CD4-positive, CD25-positive, alpha-beta regulatory T cell (primary cell): ENCODE measurements at regions not wholly inside any gene's neighbourhood (a gene's known extent, or its start where the extent isn't known, plus 50 kb on each side); places are given as distances from the start of the nearest gene placed in this dataset.

Experiments
- ATAC-seq, 2 donors: fragments of 150-1000 bp; cut with Tn5 transposase; one replicate each; pipeline ENCODE4 v1.10.0; 2021; ENCODE audit warnings: low read depth in 2 of 2, moderate number of reproducible peaks in 2 of 2, moderate library complexity in 1 of 2
- DNase-seq, 3 donors: peaks; one replicate each; pipeline versions ENCODE4 v3.0.0 to v3.0.0-alpha.2; 2012 to 2022; ENCODE audit warnings: mixed read lengths in 1 of 3
- H3K27ac ChIP-seq: one replicate; pipeline ENCODE4 v1.7.0; 2013; ENCODE audit warnings: mild to moderate bottlenecking, low read length; ENCODE audit not compliant: insufficient read depth, poor library complexity, severe bottlenecking
- H3K27me3 ChIP-seq: one replicate; pipeline ENCODE4 v1.7.0; 2013; ENCODE audit warnings: low read length; ENCODE audit not compliant: control insufficient read depth, insufficient read depth
- H3K36me3 ChIP-seq: one replicate; pipeline ENCODE4 v1.7.0; 2013; ENCODE audit warnings: mild to moderate bottlenecking, low read length, moderate library complexity; ENCODE audit not compliant: control insufficient read depth, insufficient read depth
- H3K4me1 ChIP-seq: 2 replicates; pipeline ENCODE4 v1.7.0; 2013; ENCODE audit warnings: mild to moderate bottlenecking, low read length; ENCODE audit not compliant: insufficient read depth, control insufficient read depth, poor library complexity, severe bottlenecking
- H3K4me3 ChIP-seq: one replicate; pipeline ENCODE4 v1.7.0; 2013; ENCODE audit warnings: low read depth, mild to moderate bottlenecking, low read length, moderate library complexity
- H3K9me3 ChIP-seq, 2 experiments: 1 replicate in 1 of 2; 2 replicates in 1 of 2; pipeline ENCODE4 v1.7.0; 2013; ENCODE audit warnings: low read length in 2 of 2, mild to moderate bottlenecking in 1 of 2, moderate library complexity in 1 of 2; ENCODE audit not compliant: control insufficient read depth in 2 of 2
- H3K27ac Mint-ChIP-seq, 3 donors: one replicate each; pipeline ENCODE4 v1.8.0; 2020 to 2022; ENCODE audit warnings: mild to moderate bottlenecking in 3 of 3, mixed read lengths in 3 of 3, moderate library complexity in 2 of 3
- H3K27me3 Mint-ChIP-seq: one replicate; pipeline ENCODE4 v1.8.0; 2022; ENCODE audit warnings: mild to moderate bottlenecking, mixed read lengths
- H3K36me3 Mint-ChIP-seq: one replicate; pipeline ENCODE4 v1.8.0; 2020; ENCODE audit warnings: mixed read lengths
- H3K4me1 Mint-ChIP-seq, 4 donors: one replicate each; pipeline ENCODE4 v1.8.0; 2020 to 2022; ENCODE audit warnings: mixed read lengths in 4 of 4, mild to moderate bottlenecking in 1 of 4
- H3K4me3 Mint-ChIP-seq, 4 donors: one replicate each; pipeline ENCODE4 v1.8.0; 2020 to 2022; ENCODE audit warnings: mild to moderate bottlenecking in 4 of 4, mixed read lengths in 4 of 4, moderate library complexity in 3 of 4
- H3K9me3 Mint-ChIP-seq, 7 donors: one replicate each; pipeline ENCODE4 v1.8.0; 2020 to 2022; ENCODE audit warnings: mixed read lengths in 7 of 7, mild to moderate bottlenecking in 3 of 7, moderate library complexity in 2 of 7

DNA sequence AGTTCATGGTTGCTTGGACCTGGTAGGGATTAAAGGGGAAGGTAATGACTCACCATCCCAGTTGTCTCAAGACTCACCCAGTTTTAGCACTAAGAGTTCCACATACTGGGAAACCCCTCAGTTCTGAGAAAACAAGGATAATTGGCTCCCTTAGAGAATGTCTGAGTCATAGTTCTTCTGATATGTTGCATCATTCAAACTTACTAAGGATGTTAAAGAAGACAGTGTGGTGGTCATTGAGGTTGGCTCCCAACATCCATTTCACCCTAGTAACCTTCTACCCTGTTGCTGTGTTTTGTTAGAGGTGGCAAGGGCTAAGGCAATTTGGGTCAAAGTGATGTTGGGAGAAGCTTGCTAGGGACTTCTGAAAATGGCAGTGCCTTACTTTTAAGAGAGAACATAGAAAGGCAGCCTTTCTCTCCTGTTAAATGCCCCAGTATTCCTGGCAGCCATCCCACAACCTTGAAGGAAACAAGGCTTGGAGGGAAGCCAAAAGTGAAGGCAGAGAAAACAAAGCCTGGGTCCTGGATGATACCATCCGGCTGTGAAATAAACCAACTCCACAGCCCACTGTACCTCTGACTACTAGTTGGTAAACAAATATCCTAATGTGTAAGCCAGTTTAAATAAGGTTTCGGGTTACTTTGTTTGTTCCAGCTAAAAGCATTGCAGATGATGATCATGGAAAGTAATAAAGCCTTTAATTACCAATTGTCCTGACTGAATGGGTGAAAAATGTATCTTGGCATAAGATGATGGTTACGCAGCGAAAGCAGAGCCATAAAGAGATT, 80.4 kb upstream of the ADAMTSL1 start:
- Mint-ChIP-seq H3K27ac (no peak overlapping the region), H3K36me3 (no peaks in the 10 kb centered on the region), H3K4me3 (no peak overlapping the region), H3K4me1 (no peaks in the 10 kb centered on the region), H3K27me3 (peaks cover 4% of the 10 kb centered on the region), H3K9me3 (no peaks in the 10 kb centered on the region)
- no peaks in the 10 kb centered on the region for H3K9me3 ChIP-seq
- no peaks in the 10 kb centered on the region for H3K36me3 ChIP-seq
- ATAC-seq = no peak
- no peaks in the 10 kb centered on the region for H3K27me3 ChIP-seq
- H3K4me3 ChIP-seq = no peak overlapping the region
- H3K4me1 ChIP-seq = no peaks in the 10 kb centered on the region
- no peak for DNase-seq
- H3K27ac ChIP-seq = no peak overlapping the region

DNA sequence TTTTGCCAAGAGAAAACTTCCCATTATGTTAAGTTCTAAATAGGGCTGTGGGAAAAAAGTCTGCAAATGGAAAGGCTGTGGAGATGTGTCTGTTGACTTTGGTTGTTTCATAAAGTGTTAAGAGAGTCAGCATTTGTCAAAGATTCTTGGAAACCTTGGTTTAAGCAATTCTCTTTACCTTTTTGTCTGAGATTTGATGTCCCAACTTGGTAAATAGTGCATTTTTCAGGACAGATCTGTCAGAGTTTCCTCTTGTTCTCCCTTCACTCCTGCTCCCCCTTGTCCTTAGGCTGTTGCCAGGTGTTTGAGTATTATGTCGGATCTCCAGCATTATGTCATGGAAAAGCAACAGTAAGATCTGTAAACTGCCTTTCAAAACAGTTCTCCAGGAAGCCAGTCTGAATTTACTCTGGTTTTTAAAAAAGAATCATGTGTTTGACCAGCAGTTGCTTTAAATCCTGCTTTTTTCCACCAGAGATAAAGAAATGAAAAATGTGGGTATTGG, 79.1 kb upstream of the ADAMTSL1 start:
- no peak for ATAC-seq
- Histone ChIP-seq H3K27me3 (no peaks in the 10 kb centered on the region), H3K27ac (no peak overlapping the region), H3K4me1 (no peaks in the 10 kb centered on the region), H3K4me3 (no peak overlapping the region), H3K36me3 (no peaks in the 10 kb centered on the region), H3K9me3 (no peaks in the 10 kb centered on the region)
- no peaks in the 10 kb centered on the region for H3K36me3 Mint-ChIP-seq
- no peaks in the 10 kb centered on the region for H3K4me1 Mint-ChIP-seq
- peaks cover 4% of the 10 kb centered on the region for H3K27me3 Mint-ChIP-seq
- H3K4me3 Mint-ChIP-seq = no peak overlapping the region
- H3K9me3 Mint-ChIP-seq = no peaks in the 10 kb centered on the region
- no peak overlapping the region for H3K27ac Mint-ChIP-seq
- DNase-seq = no peak

DNA sequence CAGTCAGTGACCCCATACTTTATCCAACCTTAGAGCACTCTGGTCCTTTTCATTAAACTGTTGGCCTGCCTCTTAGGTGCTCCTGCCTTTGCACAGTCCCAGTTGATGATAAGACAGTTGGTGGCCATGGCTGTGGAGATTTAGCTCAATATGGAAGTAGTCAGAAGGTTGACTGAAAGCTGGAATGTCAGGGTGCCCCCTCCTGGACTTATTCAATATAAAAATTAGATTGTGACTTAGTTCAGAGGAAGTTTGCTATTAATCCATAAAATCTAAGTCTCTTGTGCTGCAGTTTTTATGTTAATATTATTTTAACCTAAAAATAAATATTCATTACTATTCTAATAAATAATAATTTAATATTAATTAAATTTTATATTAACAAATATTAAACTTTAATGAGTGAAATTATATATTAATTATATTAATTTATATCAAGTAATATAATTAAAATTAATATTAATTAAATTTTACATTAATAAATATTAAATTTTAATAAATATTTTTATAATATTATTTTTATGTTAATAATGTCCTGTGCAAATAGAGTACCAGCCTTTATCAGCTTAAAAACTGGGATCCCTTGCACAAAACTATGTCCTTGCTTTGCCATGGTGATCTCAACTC, 77.7 kb upstream of the ADAMTSL1 start:
- Mint-ChIP-seq H3K9me3 (no peaks in the 10 kb centered on the region), H3K4me1 (no peaks in the 10 kb centered on the region), H3K27me3 (peaks cover 4% of the 10 kb centered on the region), H3K27ac (no peak overlapping the region), H3K36me3 (no peaks in the 10 kb centered on the region), H3K4me3 (no peak overlapping the region)
- no peaks in the 10 kb centered on the region for H3K9me3 ChIP-seq
- H3K36me3 ChIP-seq = no peaks in the 10 kb centered on the region
- no peak overlapping the region for H3K4me3 ChIP-seq
- no peak for ATAC-seq
- H3K27me3 ChIP-seq = no peaks in the 10 kb centered on the region
- DNase-seq = no peak
- H3K4me1 ChIP-seq = no peaks in the 10 kb centered on the region
- H3K27ac ChIP-seq = no peak overlapping the region

DNA sequence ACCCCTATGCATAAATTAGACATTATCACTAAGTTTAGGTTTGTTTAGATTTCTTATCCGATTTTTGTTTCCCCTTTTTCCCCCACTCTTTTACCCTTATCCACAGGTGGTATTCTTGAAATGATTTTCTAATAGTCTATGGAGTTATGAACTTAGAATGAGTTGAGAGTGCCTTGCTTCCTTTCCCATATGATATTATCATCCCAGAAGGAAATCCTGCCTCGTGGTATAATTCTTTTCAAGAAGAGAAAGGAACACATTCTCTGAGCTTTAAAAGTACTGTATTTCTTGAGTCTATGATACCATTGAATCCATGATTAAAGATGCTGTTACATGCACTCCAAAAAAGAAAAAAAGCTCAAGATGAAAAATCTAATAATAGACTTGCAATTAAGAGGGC, 76.9 kb upstream of the ADAMTSL1 start:
- no peak overlapping the region for H3K27ac ChIP-seq
- DNase-seq (no peak), ATAC-seq (no peak)
- H3K4me3 ChIP-seq = no peak overlapping the region
- no peak overlapping the region for H3K4me3 Mint-ChIP-seq
- H3K36me3 Mint-ChIP-seq = no peaks in the 10 kb centered on the region
- peaks cover 4% of the 10 kb centered on the region for H3K27me3 Mint-ChIP-seq
- no peaks in the 10 kb centered on the region for H3K4me1 Mint-ChIP-seq
- no peaks in the 10 kb centered on the region for H3K4me1 ChIP-seq
- no peaks in the 10 kb centered on the region for H3K9me3 ChIP-seq
- no peaks in the 10 kb centered on the region for H3K36me3 ChIP-seq
- no peak overlapping the region for H3K27ac Mint-ChIP-seq
- H3K9me3 Mint-ChIP-seq = no peaks in the 10 kb centered on the region
- no peaks in the 10 kb centered on the region for H3K27me3 ChIP-seq

DNA sequence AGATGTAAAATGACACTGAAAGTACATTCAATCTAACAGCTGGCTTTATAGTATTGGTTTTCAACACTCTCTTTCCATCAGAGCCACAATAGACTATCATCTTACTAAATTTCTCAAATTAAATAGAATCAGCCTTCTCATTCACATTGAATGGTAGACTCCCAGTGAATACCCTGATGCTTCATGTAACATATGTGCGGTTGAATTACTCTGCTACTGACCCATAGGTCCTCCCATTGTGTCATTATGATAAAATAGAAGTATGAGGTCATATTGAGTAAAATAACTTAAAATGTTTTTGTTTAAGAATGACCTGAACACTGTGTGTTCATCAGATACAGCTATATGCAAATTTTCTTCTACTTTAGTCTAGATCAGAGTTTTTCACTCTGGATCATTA, 75.9 kb upstream of the ADAMTSL1 start:
- Histone ChIP-seq H3K4me3 (no peak overlapping the region), H3K4me1 (no peaks in the 10 kb centered on the region), H3K9me3 (no peaks in the 10 kb centered on the region), H3K27me3 (no peaks in the 10 kb centered on the region), H3K36me3 (no peaks in the 10 kb centered on the region), H3K27ac (no peak overlapping the region)
- no peaks in the 10 kb centered on the region for H3K4me1 Mint-ChIP-seq
- ATAC-seq (no peak), DNase-seq (no peak)
- peaks cover 4% of the 10 kb centered on the region for H3K27me3 Mint-ChIP-seq
- no peak overlapping the region for H3K27ac Mint-ChIP-seq
- H3K9me3 Mint-ChIP-seq = peaks cover 0 to 3% (median 0%) of the 10 kb centered on the region in 7 donors
- no peaks in the 10 kb centered on the region for H3K36me3 Mint-ChIP-seq
- no peak overlapping the region for H3K4me3 Mint-ChIP-seq

DNA sequence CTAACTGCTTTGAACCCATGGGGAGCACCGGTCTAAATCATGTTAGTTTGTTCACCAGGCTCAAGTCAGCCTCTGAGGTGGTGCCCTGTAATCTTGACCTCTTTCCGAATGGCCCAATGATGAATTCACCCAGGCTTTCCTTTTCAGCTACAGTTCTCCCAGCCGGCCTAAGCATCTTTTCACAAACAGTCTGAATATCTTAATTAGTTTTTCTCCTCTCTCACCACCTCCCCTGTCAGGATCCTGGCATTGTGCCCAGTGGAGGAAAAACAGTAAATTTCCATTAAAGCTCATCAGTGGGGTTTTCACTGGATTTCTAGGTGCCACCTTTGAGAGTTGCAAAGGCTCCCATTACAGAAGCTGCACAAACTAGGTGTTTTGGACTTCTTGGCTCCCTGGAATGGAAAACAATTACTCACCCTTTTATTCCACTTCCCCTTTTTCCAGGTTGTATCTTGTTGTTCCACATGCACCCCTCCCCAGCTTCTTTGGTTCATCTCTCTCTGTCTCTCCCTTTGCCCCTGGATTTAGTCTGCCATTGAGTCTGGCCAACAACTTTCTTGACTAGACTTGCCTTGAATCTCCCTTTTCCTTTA, 69.4 kb upstream of the ADAMTSL1 start:
- no peak for DNase-seq
- no peak overlapping the region for H3K27ac ChIP-seq
- no peaks in the 10 kb centered on the region for H3K9me3 ChIP-seq
- no peaks in the 10 kb centered on the region for H3K36me3 ChIP-seq
- Mint-ChIP-seq H3K27ac (no peak overlapping the region), H3K4me1 (no peaks in the 10 kb centered on the region), H3K27me3 (peaks cover 5% of the 10 kb centered on the region), H3K9me3 (peaks cover 0 to 3% (median 0%) of the 10 kb centered on the region in 7 donors), H3K36me3 (no peaks in the 10 kb centered on the region), H3K4me3 (no peak overlapping the region)
- no peaks in the 10 kb centered on the region for H3K4me1 ChIP-seq
- no peaks in the 10 kb centered on the region for H3K27me3 ChIP-seq
- no peak for ATAC-seq
- no peak overlapping the region for H3K4me3 ChIP-seq

DNA sequence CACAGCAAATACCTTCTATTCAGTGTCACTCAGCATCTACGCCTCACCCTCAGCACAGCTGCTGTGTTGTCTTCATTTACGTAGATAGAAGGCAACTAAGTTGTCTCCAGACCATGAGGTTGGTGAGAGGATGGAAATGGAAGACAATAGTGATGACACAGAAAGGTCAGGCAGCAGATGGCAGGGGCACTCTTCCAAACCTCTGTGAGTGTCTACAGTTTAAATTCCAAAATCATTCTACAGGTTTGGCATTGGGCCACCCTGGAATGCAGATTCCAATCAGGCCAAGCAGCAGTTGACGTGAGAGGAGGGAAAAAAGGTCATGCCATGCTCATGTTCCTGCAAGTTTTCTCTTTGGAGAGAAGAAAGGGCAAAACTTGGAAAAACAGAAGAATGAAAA, 68.7 kb upstream of the ADAMTSL1 start:
- Mint-ChIP-seq H3K9me3 (peaks cover 0 to 3% (median 0%) of the 10 kb centered on the region in 7 donors), H3K4me3 (no peak overlapping the region)
- DNase-seq = no peak

More for the DNA sequence above, 68.7 kb upstream of the ADAMTSL1 start:
- no peak overlapping the region for H3K4me3 ChIP-seq
- no peaks in the 10 kb centered on the region for H3K27me3 ChIP-seq
- no peaks in the 10 kb centered on the region for H3K9me3 ChIP-seq
- H3K4me1 Mint-ChIP-seq = no peaks in the 10 kb centered on the region
- H3K36me3 Mint-ChIP-seq = no peaks in the 10 kb centered on the region
- H3K27me3 Mint-ChIP-seq = peaks cover 5% of the 10 kb centered on the region
- no peak overlapping the region for H3K27ac Mint-ChIP-seq
- ATAC-seq = no peak
- H3K36me3 ChIP-seq = no peaks in the 10 kb centered on the region
- H3K27ac ChIP-seq = no peak overlapping the region
- H3K4me1 ChIP-seq = no peaks in the 10 kb centered on the region
